ENCODE measurements at regions not wholly inside any gene's neighbourhood (a gene's known extent, or its start where the extent isn't known, plus 50 kb on each side); places are given as distances from the start of the nearest gene placed in this dataset.

- TF ChIP-seq CTCF (IDR thresholded peaks at IDR 0.05) (no peak), POLR2A (IDR thresholded peaks at IDR 0.05) (no peak), EP300 (IDR thresholded peaks at IDR 0.05) (no peak), POLR2AphosphoS5 (IDR thresholded peaks at IDR 0.05) (no peak)
Measured at GRCh38 chr21:27412530-27412929, 445.6 kb upstream of the ADAMTS5 start.
